Thoracic aorta (tissue), 2 donors: ENCODE measurements at regions not wholly inside any gene's neighbourhood (a gene's known extent, or its start where the extent isn't known, plus 50 kb on each side); places are given as distances from the start of the nearest gene placed in this dataset.
"Not testable (repeated sequence)": the region's sequence is repeated elsewhere in the genome, so short reads cannot be mapped to it uniquely, and the experiment has no call there.

Source experiments
- ATAC-seq: fragments of 150-250 bp; one replicate; pipeline ENCODE4 v1.8.0; 2017; ENCODE audit warnings: low read depth; ENCODE audit not compliant: insufficient number of reproducible peaks, low FRiP score
- DNase-seq: peaks from one replicate; pipeline ENCODE4 v3.0.0-alpha.2; 2020; ENCODE audit warnings: low spot score
- H3K27ac ChIP-seq, 2 donors: fragments of 200-600 bp; sonication (generic); 1 replicate in 1 of 2; 2 replicates in 1 of 2; pipeline ENCODE4 v1.5.1; 2016; ENCODE audit warnings: mild to moderate bottlenecking in 2 of 2, moderate library complexity in 2 of 2
- H3K27me3 ChIP-seq: fragments of 200-600 bp; sonication (generic); replicated peaks from 2 replicates; pipeline ENCODE4 v1.6.0; 2016; ENCODE audit warnings: mild to moderate bottlenecking; ENCODE audit not compliant: insufficient read depth
- H3K36me3 ChIP-seq: fragments of 200-600 bp; sonication (generic); one replicate; pipeline ENCODE4 v1.5.1; 2016
- H3K4me1 ChIP-seq, 2 donors: fragments of 200-600 bp; sonication (generic); 1 replicate in 1 of 2; 2 replicates in 1 of 2; pipeline versions ENCODE4 v1.5.1 to v1.6.0; 2016; ENCODE audit warnings: low read depth in 2 of 2, mild to moderate bottlenecking in 1 of 2; ENCODE audit not compliant: control insufficient read depth in 1 of 2
- H3K4me3 ChIP-seq: fragments of 200-600 bp; sonication (generic); 2 replicates; pipeline ENCODE4 v1.5.1; 2016; ENCODE audit warnings: mild to moderate bottlenecking
- H3K9me3 ChIP-seq: fragments of 200-600 bp; sonication (generic); 2 replicates; pipeline ENCODE4 v1.5.1; 2016
- CTCF ChIP-seq: fragments of 200-600 bp; sonication (generic); IDR thresholded peaks from one replicate; pipeline ENCODE4 v1.5.1; 2019; ENCODE audit warnings: antibody characterized with exemption

- H3K36me3 ChIP-seq, result no peaks in the 10 kb centered on the region
- no peaks in the 10 kb centered on the region for H3K27me3 ChIP-seq
- H3K9me3 ChIP-seq, result no peaks in the 10 kb centered on the region
- no peak overlapping the region for H3K27ac ChIP-seq
- no peak for TF ChIP-seq CTCF
- H3K4me1 ChIP-seq, result no peaks in the 10 kb centered on the region
- H3K4me3 ChIP-seq, result no peak overlapping the region
- ATAC-seq, result no peak
- DNase-seq, result no peak
Measured at GRCh38 chr2:180591947-180592346, 388.5 kb upstream of the UBE2E3 start.

- not testable (repeated sequence) for DNase-seq, ATAC-seq, H3K4me3 ChIP-seq
Measured at GRCh38 chr2:180591093-180591781, 389.2 kb upstream of the UBE2E3 start.

GRCh38 chr2:180583441-180584140 lies 396.8 kb upstream of the UBE2E3 start:
- Histone ChIP-seq H3K27me3 (no peaks in the 10 kb centered on the region), H3K36me3 (no peaks in the 10 kb centered on the region), H3K4me1 (no peaks in the 10 kb centered on the region), H3K4me3 (no peak overlapping the region), H3K9me3 (no peaks in the 10 kb centered on the region), H3K27ac (no peak overlapping the region)
- TF ChIP-seq CTCF, result no peak
- DNase-seq, result no peak
- ATAC-seq, result no peak

More at GRCh38 chr2:180591093-180591781, 389.2 kb upstream of the UBE2E3 start:
- not testable (repeated sequence) for H3K36me3 ChIP-seq, H3K27ac ChIP-seq, H3K27me3 ChIP-seq, H3K9me3 ChIP-seq, H3K4me1 ChIP-seq

- TF ChIP-seq CTCF, result no peak
- H3K27ac ChIP-seq, result no peak overlapping the region
- DNase-seq (no peak), ATAC-seq (no peak)
- H3K9me3 ChIP-seq, result no peaks in the 10 kb centered on the region
- H3K4me1 ChIP-seq, result no peaks in the 10 kb centered on the region
- no peak overlapping the region for H3K4me3 ChIP-seq
- H3K36me3 ChIP-seq, result no peaks in the 10 kb centered on the region
- no peaks in the 10 kb centered on the region for H3K27me3 ChIP-seq
Measured at GRCh38 chr2:180579388-180579787, 401.0 kb upstream of the UBE2E3 start.

GRCh38 chr2:180578441-180578840 lies 402.0 kb upstream of the UBE2E3 start:
- H3K4me1 ChIP-seq, result no peaks in the 10 kb centered on the region
- H3K27ac ChIP-seq, result no peak overlapping the region
- DNase-seq, result no peak
- no peaks in the 10 kb centered on the region for H3K9me3 ChIP-seq
- no peaks in the 10 kb centered on the region for H3K36me3 ChIP-seq
- no peaks in the 10 kb centered on the region for H3K27me3 ChIP-seq
- no peak overlapping the region for H3K4me3 ChIP-seq
- no peak for ATAC-seq
- TF ChIP-seq CTCF, result no peak
